ENCODE measurements at regions not wholly inside any gene's neighbourhood (a gene's known extent, or its start where the extent isn't known, plus 50 kb on each side); places are given as distances from the start of the nearest gene placed in this dataset.

DNA sequence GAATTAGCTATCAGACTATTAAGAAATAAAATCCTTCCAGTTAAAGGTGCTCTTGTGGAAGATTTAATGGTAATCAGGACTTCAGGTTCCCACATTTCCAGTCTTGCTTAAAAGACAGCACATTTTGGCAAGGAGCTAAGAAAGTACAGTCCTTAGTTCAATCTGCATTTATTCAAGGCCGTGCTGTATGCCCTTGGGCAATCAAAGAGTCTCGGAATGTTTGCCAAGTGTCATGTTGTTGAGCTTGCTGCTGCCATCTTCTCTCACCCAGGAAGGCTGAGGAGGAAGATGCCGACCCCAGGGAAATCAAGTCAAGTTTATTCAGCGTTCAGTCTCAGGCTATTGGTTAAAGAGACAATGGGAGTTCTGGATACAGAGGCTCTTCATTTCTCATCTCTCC is 388.1 kb upstream of the IGFBP7 start:
- H3K4me3 Mint-ChIP-seq (ENCODE audit: low read depth, unreplicated experiment), result no peak overlapping the region
- no peak overlapping the region for H3K27ac Mint-ChIP-seq (ENCODE audit: unreplicated experiment)
- peaks cover 6% of the 10 kb centered on the region for H3K9me3 Mint-ChIP-seq (ENCODE audit: low read depth, unreplicated experiment)
- CTCF ChIA-PET, result no interaction called here
- no TSS peak for BruUV-seq (replicated peaks)
- intact Hi-C loops (cut with micrococcal nuclease; ENCODE audit: unreplicated experiment), result no loop called here
- no peak for DNase-seq
- no peaks in the 10 kb centered on the region for H3K4me1 Mint-ChIP-seq (ENCODE audit: low read depth, unreplicated experiment)
- TF ChIP-seq CTCF (IDR thresholded peaks at IDR 0.05; ENCODE audit: unreplicated experiment), result no peak
- no peaks in the 10 kb centered on the region for H3K36me3 Mint-ChIP-seq (ENCODE audit: insufficient read depth, unreplicated experiment)
- no peaks in the 10 kb centered on the region for H3K27me3 Mint-ChIP-seq (ENCODE audit: unreplicated experiment)

- CTCF ChIA-PET, result no interaction called here
- H3K36me3 Mint-ChIP-seq (ENCODE audit: insufficient read depth, unreplicated experiment), result no peaks in the 10 kb centered on the region
- H3K27me3 Mint-ChIP-seq (ENCODE audit: unreplicated experiment), result no peaks in the 10 kb centered on the region
- H3K27ac Mint-ChIP-seq (ENCODE audit: unreplicated experiment), result no peak overlapping the region
- no peak for DNase-seq
- TF ChIP-seq CTCF (IDR thresholded peaks at IDR 0.05; ENCODE audit: unreplicated experiment), result no peak
- no peak overlapping the region for H3K4me3 Mint-ChIP-seq (ENCODE audit: low read depth, unreplicated experiment)
- peaks cover 6% of the 10 kb centered on the region for H3K9me3 Mint-ChIP-seq (ENCODE audit: low read depth, unreplicated experiment)
- no TSS peak for BruUV-seq (replicated peaks)
- no peaks in the 10 kb centered on the region for H3K4me1 Mint-ChIP-seq (ENCODE audit: low read depth, unreplicated experiment)
- intact Hi-C loops (cut with micrococcal nuclease; ENCODE audit: unreplicated experiment), result no loop called here
Observed at GRCh38 chr4:57496697-57497471, 386.7 kb upstream of the IGFBP7 start.

DNA sequence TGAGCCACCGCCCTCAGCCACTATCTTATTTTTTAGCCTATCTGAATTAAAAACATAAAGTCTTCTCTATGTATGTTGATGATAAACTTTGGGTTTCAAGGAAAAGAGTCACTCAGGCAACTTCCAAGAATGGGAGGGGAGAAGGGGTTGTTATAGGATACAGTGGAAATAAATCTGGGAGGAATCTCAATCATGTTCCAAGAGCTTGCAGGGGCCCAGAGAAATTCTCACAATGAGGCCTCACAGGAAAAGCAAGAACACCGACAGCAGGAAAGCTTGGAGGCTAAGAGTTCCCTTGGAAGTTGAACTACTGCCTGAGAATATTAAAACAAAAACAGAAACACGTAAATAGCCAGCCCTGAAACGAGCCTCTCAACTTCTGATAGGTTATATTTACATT is 384.6 kb upstream of the IGFBP7 start:
- Mint-ChIP-seq H3K27ac (ENCODE audit: unreplicated experiment) (no peak overlapping the region), H3K4me3 (ENCODE audit: low read depth, unreplicated experiment) (no peak overlapping the region), H3K9me3 (ENCODE audit: low read depth, unreplicated experiment) (peaks cover 9% of the 10 kb centered on the region), H3K36me3 (ENCODE audit: insufficient read depth, unreplicated experiment) (no peaks in the 10 kb centered on the region), H3K27me3 (ENCODE audit: unreplicated experiment) (no peaks in the 10 kb centered on the region), H3K4me1 (ENCODE audit: low read depth, unreplicated experiment) (no peaks in the 10 kb centered on the region)
- CTCF ChIA-PET, result no interaction called here
- intact Hi-C loops (cut with micrococcal nuclease; ENCODE audit: unreplicated experiment), result no loop called here
- DNase-seq, result no peak
- no TSS peak for BruUV-seq (replicated peaks)
- no peak for TF ChIP-seq CTCF (IDR thresholded peaks at IDR 0.05; ENCODE audit: unreplicated experiment)

- no peaks in the 10 kb centered on the region for H3K27me3 Mint-ChIP-seq (ENCODE audit: unreplicated experiment)
- peaks cover 4% of the 10 kb centered on the region for H3K9me3 Mint-ChIP-seq (ENCODE audit: low read depth, unreplicated experiment)
- H3K4me3 Mint-ChIP-seq (ENCODE audit: low read depth, unreplicated experiment), result no peak overlapping the region
- no peak for DNase-seq
- H3K4me1 Mint-ChIP-seq (ENCODE audit: low read depth, unreplicated experiment), result no peaks in the 10 kb centered on the region
- intact Hi-C loops (cut with micrococcal nuclease; ENCODE audit: unreplicated experiment), result no loop called here
- TF ChIP-seq CTCF (IDR thresholded peaks at IDR 0.05; ENCODE audit: unreplicated experiment), result no peak
- H3K36me3 Mint-ChIP-seq (ENCODE audit: insufficient read depth, unreplicated experiment), result no peaks in the 10 kb centered on the region
- H3K27ac Mint-ChIP-seq (ENCODE audit: unreplicated experiment), result no peak overlapping the region
- BruUV-seq (replicated peaks), result no TSS peak
- CTCF ChIA-PET, result no interaction called here
Observed at GRCh38 chr4:57492251-57492878, 382.2 kb upstream of the IGFBP7 start.

Measured in Calu3 (cell line).